ENCODE measurements at regions not wholly inside any gene's neighbourhood (a gene's known extent, or its start where the extent isn't known, plus 50 kb on each side); places are given as distances from the start of the nearest gene placed in this dataset.
A peak's percentile ranks its signal among the peaks of the same experiment; 100 is the strongest.

GRCh38 chr5:82386576-82386975, 108.4 kb upstream of the RPS23 start:
- no peak overlapping the region for H3K27ac ChIP-seq (ENCODE audit: low read depth, low read length)
- peaks cover 0 to 20% of the 10 kb centered on the region in 2 donors for H3K27me3 Mint-ChIP-seq
- no peaks in the 10 kb centered on the region for H3K36me3 ChIP-seq (ENCODE audit: insufficient read depth, low read length)
- H3K4me3 Mint-ChIP-seq: no peak overlapping the region
- H3K4me1 ChIP-seq (ENCODE audit: insufficient read depth, low read length): no peaks in the 10 kb centered on the region
- DNase-seq: no peak
- H3K27ac Mint-ChIP-seq: no peak overlapping the region
- no peaks in the 10 kb centered on the region for H3K9me3 ChIP-seq (ENCODE audit: low read length)
- H3K36me3 Mint-ChIP-seq: no peaks in the 10 kb centered on the region
- no peaks in the 10 kb centered on the region for H3K27me3 ChIP-seq (ENCODE audit: insufficient read depth, low read length, poor library complexity, severe bottlenecking)
- no peak overlapping the region for H3K4me3 ChIP-seq (ENCODE audit: low read length)
- H3K9me3 Mint-ChIP-seq: no peaks in the 10 kb centered on the region
- ChIA-PET POLR2A (no interaction called here), CTCF (no interaction called here)
- H3K4me1 Mint-ChIP-seq: peaks cover 2 to 9% (median 5%) of the 10 kb centered on the region in 3 donors

DNA sequence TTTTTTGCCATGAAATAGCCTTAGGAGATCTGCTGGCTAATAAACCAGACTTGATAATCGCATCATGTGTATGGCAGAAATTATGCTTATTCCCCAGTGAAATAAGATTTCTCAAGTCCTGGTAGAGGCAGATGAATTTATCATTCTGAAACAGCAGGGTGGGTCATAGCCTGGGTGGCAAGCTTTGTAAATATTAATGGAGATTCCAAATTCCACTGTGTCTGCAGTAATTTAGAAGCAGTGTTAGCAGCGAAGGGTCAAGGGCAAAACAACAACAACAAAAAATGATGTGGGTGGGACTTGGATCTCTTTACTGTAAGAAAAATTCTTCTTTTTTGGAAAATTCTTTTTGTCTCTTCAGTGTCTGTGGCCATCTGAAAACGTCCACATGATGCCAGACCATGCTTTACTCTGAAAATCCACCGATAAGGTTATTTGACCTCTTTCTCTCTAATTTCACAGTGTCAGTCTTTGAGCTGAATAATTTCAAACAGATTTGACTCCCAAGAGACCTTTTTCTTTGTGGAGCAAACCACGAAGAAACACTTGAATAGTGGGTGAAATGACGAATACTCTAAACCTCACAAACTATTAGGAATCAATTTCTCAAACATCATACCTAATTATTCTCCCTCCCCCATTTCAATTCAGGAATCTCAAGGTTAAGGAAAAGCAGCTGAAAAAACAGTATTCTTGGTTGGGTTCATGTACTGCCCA, 106.0 kb upstream of the RPS23 start:
- H3K4me3 ChIP-seq (ENCODE audit: low read length): no peak overlapping the region
- no peaks in the 10 kb centered on the region for H3K36me3 ChIP-seq (ENCODE audit: insufficient read depth, low read length)
- DNase-seq: no peak
- Mint-ChIP-seq H3K27ac (no peak overlapping the region), H3K4me1 (peaks cover 2 to 7% (median 4%) of the 10 kb centered on the region in 3 donors), H3K9me3 (no peaks in the 10 kb centered on the region), H3K27me3 (peaks cover 0 to 4% of the 10 kb centered on the region in 2 donors), H3K36me3 (no peaks in the 10 kb centered on the region), H3K4me3 (no peak overlapping the region)
- H3K27ac ChIP-seq (ENCODE audit: low read depth, low read length): no peak overlapping the region
- H3K27me3 ChIP-seq (ENCODE audit: insufficient read depth, low read length, poor library complexity, severe bottlenecking): no peaks in the 10 kb centered on the region
- H3K9me3 ChIP-seq (ENCODE audit: low read length): no peaks in the 10 kb centered on the region
- H3K4me1 ChIP-seq (ENCODE audit: insufficient read depth, low read length): no peaks in the 10 kb centered on the region
- CTCF ChIA-PET: no interaction called here
- POLR2A ChIA-PET: no interaction called here

- Mint-ChIP-seq H3K4me1 (no peaks in the 10 kb centered on the region), H3K36me3 (peaks cover 0 to 3% (median 0%) of the 10 kb centered on the region in 3 donors), H3K27ac (no peak overlapping the region), H3K4me3 (no peak overlapping the region), H3K9me3 (no peaks in the 10 kb centered on the region), H3K27me3 (no peaks in the 10 kb centered on the region)
- DNase-seq: no peak
- no peaks in the 10 kb centered on the region for H3K9me3 ChIP-seq (ENCODE audit: low read length)
- H3K4me3 ChIP-seq (ENCODE audit: low read length): no peak overlapping the region
- no peaks in the 10 kb centered on the region for H3K36me3 ChIP-seq (ENCODE audit: insufficient read depth, low read length)
- no peak overlapping the region for H3K27ac ChIP-seq (ENCODE audit: low read depth, low read length)
- no peaks in the 10 kb centered on the region for H3K4me1 ChIP-seq (ENCODE audit: insufficient read depth, low read length)
- ChIA-PET CTCF (no interaction called here), POLR2A (no interaction called here)
- no peaks in the 10 kb centered on the region for H3K27me3 ChIP-seq (ENCODE audit: insufficient read depth, low read length, poor library complexity, severe bottlenecking)
Observed at GRCh38 chr5:82381591-82381990, 103.4 kb upstream of the RPS23 start.

DNA sequence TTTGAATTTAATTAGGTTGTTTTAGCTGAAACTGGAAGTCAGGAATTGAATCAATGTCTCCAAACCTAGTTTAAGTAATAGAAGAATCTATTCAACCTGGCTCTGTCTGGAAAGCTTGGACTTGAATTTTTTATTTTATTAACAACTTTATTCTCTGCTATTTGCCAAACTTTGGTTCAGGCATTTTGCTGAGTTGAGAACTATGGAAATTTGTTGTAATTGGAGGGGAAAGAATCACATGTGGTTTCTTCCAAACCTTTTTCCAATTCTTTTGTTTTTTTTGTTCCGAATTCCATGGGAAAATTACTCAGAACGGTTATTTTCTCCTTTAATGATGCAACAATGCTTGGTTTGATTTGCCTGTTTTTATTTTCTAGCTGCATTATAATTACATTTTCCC, 98.2 kb upstream of the RPS23 start:
- H3K9me3 ChIP-seq (ENCODE audit: low read length): no peaks in the 10 kb centered on the region
- Mint-ChIP-seq H3K4me3 (no peak overlapping the region), H3K9me3 (peaks cover 0 to 2% (median 0%) of the 10 kb centered on the region in 5 donors), H3K4me1 (no peaks in the 10 kb centered on the region), H3K27ac (no peak overlapping the region), H3K27me3 (peaks cover 0 to 6% of the 10 kb centered on the region in 2 donors), H3K36me3 (peaks cover 0 to 3% (median 2%) of the 10 kb centered on the region in 3 donors)
- ChIA-PET POLR2A (no interaction called here), CTCF (no interaction called here)
- H3K4me1 ChIP-seq (ENCODE audit: insufficient read depth, low read length): no peaks in the 10 kb centered on the region
- no peak overlapping the region for H3K4me3 ChIP-seq (ENCODE audit: low read length)
- H3K27me3 ChIP-seq (ENCODE audit: insufficient read depth, low read length, poor library complexity, severe bottlenecking): no peaks in the 10 kb centered on the region
- no peak overlapping the region for H3K27ac ChIP-seq (ENCODE audit: low read depth, low read length)
- H3K36me3 ChIP-seq (ENCODE audit: insufficient read depth, low read length): no peaks in the 10 kb centered on the region
- DNase-seq: no peak

GRCh38 chr5:82375488-82376244, 97.5 kb upstream of the RPS23 start:
- no peaks in the 10 kb centered on the region for H3K27me3 ChIP-seq (ENCODE audit: insufficient read depth, low read length, poor library complexity, severe bottlenecking)
- ChIA-PET CTCF (no interaction called here), POLR2A (no interaction called here)
- Mint-ChIP-seq H3K27me3 (peaks cover 0 to 6% of the 10 kb centered on the region in 2 donors), H3K27ac (peak overlapping the region in 1 of 8 donors; percentile 13), H3K4me3 (no peak overlapping the region), H3K4me1 (no peaks in the 10 kb centered on the region), H3K9me3 (peaks cover 0 to 2% (median 0%) of the 10 kb centered on the region in 5 donors), H3K36me3 (peaks cover 0 to 3% (median 2%) of the 10 kb centered on the region in 3 donors)
- DNase-seq: no peak
- no peaks in the 10 kb centered on the region for H3K9me3 ChIP-seq (ENCODE audit: low read length)
- H3K4me1 ChIP-seq (ENCODE audit: insufficient read depth, low read length): no peaks in the 10 kb centered on the region
- H3K4me3 ChIP-seq (ENCODE audit: low read length): no peak overlapping the region
- no peak overlapping the region for H3K27ac ChIP-seq (ENCODE audit: low read depth, low read length)
- H3K36me3 ChIP-seq (ENCODE audit: insufficient read depth, low read length): no peaks in the 10 kb centered on the region

DNA sequence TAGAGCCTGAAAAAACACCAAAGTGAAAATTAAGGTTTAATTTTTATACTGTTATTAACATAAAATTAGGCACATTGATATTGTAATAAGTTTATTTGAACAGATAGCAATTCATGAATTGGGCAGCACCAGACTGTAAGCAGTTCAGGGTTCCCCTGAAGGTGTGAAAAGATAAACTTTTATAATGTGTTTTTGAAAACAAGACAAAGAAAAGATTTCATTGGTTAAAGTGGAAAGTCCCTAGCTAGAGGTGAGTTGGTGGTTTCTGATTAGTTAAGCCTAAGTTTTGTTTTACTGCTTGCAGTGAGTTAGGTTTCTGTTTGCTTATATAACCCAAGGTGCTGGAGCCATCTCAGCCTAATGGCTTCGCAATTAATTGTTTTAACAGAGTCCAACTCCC, 96.5 kb upstream of the RPS23 start:
- Histone ChIP-seq H3K4me3 (ENCODE audit: low read length) (no peak overlapping the region), H3K27me3 (ENCODE audit: insufficient read depth, low read length, poor library complexity, severe bottlenecking) (no peaks in the 10 kb centered on the region), H3K9me3 (ENCODE audit: low read length) (no peaks in the 10 kb centered on the region), H3K36me3 (ENCODE audit: insufficient read depth, low read length) (no peaks in the 10 kb centered on the region), H3K4me1 (ENCODE audit: insufficient read depth, low read length) (no peaks in the 10 kb centered on the region), H3K27ac (ENCODE audit: low read depth, low read length) (no peak overlapping the region)
- H3K27me3 Mint-ChIP-seq: peaks cover 0 to 6% of the 10 kb centered on the region in 2 donors
- no peaks in the 10 kb centered on the region for H3K4me1 Mint-ChIP-seq
- POLR2A ChIA-PET: no interaction called here
- H3K27ac Mint-ChIP-seq: no peak overlapping the region
- H3K9me3 Mint-ChIP-seq: peaks cover 0 to 2% (median 0%) of the 10 kb centered on the region in 5 donors
- H3K36me3 Mint-ChIP-seq: peaks cover 0 to 3% (median 2%) of the 10 kb centered on the region in 3 donors
- no peak for DNase-seq
- CTCF ChIA-PET: no interaction called here
- no peak overlapping the region for H3K4me3 Mint-ChIP-seq

GRCh38 chr5:82367930-82368329, 89.8 kb upstream of the RPS23 start:
- Histone ChIP-seq H3K4me1 (ENCODE audit: insufficient read depth, low read length) (no peaks in the 10 kb centered on the region), H3K4me3 (ENCODE audit: low read length) (no peak overlapping the region), H3K27me3 (ENCODE audit: insufficient read depth, low read length, poor library complexity, severe bottlenecking) (no peaks in the 10 kb centered on the region), H3K36me3 (ENCODE audit: insufficient read depth, low read length) (no peaks in the 10 kb centered on the region), H3K9me3 (ENCODE audit: low read length) (no peaks in the 10 kb centered on the region), H3K27ac (ENCODE audit: low read depth, low read length) (no peak overlapping the region)
- H3K27me3 Mint-ChIP-seq: peaks cover 4 to 17% of the 10 kb centered on the region in 2 donors
- H3K4me1 Mint-ChIP-seq: no peaks in the 10 kb centered on the region
- no peak overlapping the region for H3K27ac Mint-ChIP-seq
- H3K4me3 Mint-ChIP-seq: no peak overlapping the region
- CTCF ChIA-PET: no interaction called here
- no peaks in the 10 kb centered on the region for H3K36me3 Mint-ChIP-seq
- no peaks in the 10 kb centered on the region for H3K9me3 Mint-ChIP-seq
- POLR2A ChIA-PET: no interaction called here
- DNase-seq: no peak

GRCh38 chr5:82365744-82366228, 87.6 kb upstream of the RPS23 start:
- H3K9me3 Mint-ChIP-seq: no peaks in the 10 kb centered on the region
- no peak overlapping the region for H3K4me3 Mint-ChIP-seq
- DNase-seq: no peak
- Histone ChIP-seq H3K27me3 (ENCODE audit: insufficient read depth, low read length, poor library complexity, severe bottlenecking) (no peaks in the 10 kb centered on the region), H3K4me3 (ENCODE audit: low read length) (no peak overlapping the region), H3K9me3 (ENCODE audit: low read length) (no peaks in the 10 kb centered on the region), H3K4me1 (ENCODE audit: insufficient read depth, low read length) (no peaks in the 10 kb centered on the region), H3K27ac (ENCODE audit: low read depth, low read length) (no peak overlapping the region), H3K36me3 (ENCODE audit: insufficient read depth, low read length) (no peaks in the 10 kb centered on the region)
- peaks cover 0 to 3% (median 0%) of the 10 kb centered on the region in 3 donors for H3K36me3 Mint-ChIP-seq
- H3K4me1 Mint-ChIP-seq: peaks cover 0 to 3% (median 0%) of the 10 kb centered on the region in 3 donors
- POLR2A ChIA-PET: no interaction called here
- peak overlapping the region in 1 of 8 donors; percentile 14 for H3K27ac Mint-ChIP-seq
- CTCF ChIA-PET: interaction anchor here (1.0 kb wide), 1 partner anchor 14 kb away, joined by 3 read pairs; no protein-coding TSS in a partner anchor
- peaks cover 4 to 17% of the 10 kb centered on the region in 2 donors for H3K27me3 Mint-ChIP-seq

Data from CD8-positive, alpha-beta memory T cell (primary cell).